Activated CD4-positive, alpha-beta memory T cell treated with anti-CD3 and anti-CD28 coated beads, Interleukin-2, amount 10 ng/mL, durations not matched to agents 7 days and 5 days (primary cell): ENCODE measurements at regions not wholly inside any gene's neighbourhood (a gene's known extent, or its start where the extent isn't known, plus 50 kb on each side); places are given as distances from the start of the nearest gene placed in this dataset.

Source experiments
- CTCF ChIA-PET: fragments of 350-600 bp; sonication (Branson Sonifier 250); formaldehyde crosslinking; loops from one replicate; lab custom pipeline; 2021; ENCODE audit warnings: antibody characterized with exemption, inconsistent platforms; lab: Charles Lee
- POLR2A ChIA-PET: fragments of 350-600 bp; sonication (Branson Sonifier 250); formaldehyde crosslinking; loops from one replicate; lab custom pipeline; 2021; ENCODE audit warnings: antibody characterized with exemption; lab: Charles Lee
- DNase-seq: peaks from one replicate; pipeline ENCODE4 v3.0.0-alpha.2; 2020
- H3K27ac Mint-ChIP-seq: one replicate; pipeline ENCODE4 v1.8.0; 2021; ENCODE audit warnings: mild to moderate bottlenecking, mixed read lengths
- H3K27me3 Mint-ChIP-seq: one replicate; pipeline ENCODE4 v1.8.0; 2021; ENCODE audit warnings: mixed read lengths
- H3K36me3 Mint-ChIP-seq: one replicate; pipeline ENCODE4 v1.8.0; 2021; ENCODE audit warnings: low read depth, mixed read lengths
- H3K4me1 Mint-ChIP-seq: one replicate; pipeline ENCODE4 v1.8.0; 2021; ENCODE audit warnings: mixed read lengths
- H3K4me3 Mint-ChIP-seq: one replicate; pipeline ENCODE4 v1.8.0; 2021; ENCODE audit warnings: mild to moderate bottlenecking, mixed read lengths
- H3K9me3 Mint-ChIP-seq: one replicate; pipeline ENCODE4 v1.8.0; 2021; ENCODE audit warnings: mixed read lengths

- no peaks in the 10 kb centered on the region for H3K4me1 Mint-ChIP-seq
- H3K36me3 Mint-ChIP-seq: no peaks in the 10 kb centered on the region
- no peak overlapping the region for H3K27ac Mint-ChIP-seq
- no peaks in the 10 kb centered on the region for H3K27me3 Mint-ChIP-seq
- DNase-seq: no peak
- ChIA-PET POLR2A (no interaction called here), CTCF (no interaction called here)
- H3K9me3 Mint-ChIP-seq: peaks cover 6% of the 10 kb centered on the region
- no peak overlapping the region for H3K4me3 Mint-ChIP-seq
These were observed 387.3 kb downstream of the PCDH17 start for GRCh38 chr13:58018865-58019264.

GRCh38 chr13:58024103-58024502 is 392.6 kb downstream of the PCDH17 start:
- no peak for DNase-seq
- Mint-ChIP-seq H3K36me3 (no peaks in the 10 kb centered on the region), H3K27ac (no peak overlapping the region), H3K4me3 (no peak overlapping the region), H3K9me3 (peaks cover 2% of the 10 kb centered on the region), H3K27me3 (no peaks in the 10 kb centered on the region), H3K4me1 (no peaks in the 10 kb centered on the region)
- ChIA-PET CTCF (no interaction called here), POLR2A (no interaction called here)

- CTCF ChIA-PET: no interaction called here
- POLR2A ChIA-PET: no interaction called here
- Mint-ChIP-seq H3K36me3 (no peaks in the 10 kb centered on the region), H3K9me3 (peaks cover 2% of the 10 kb centered on the region), H3K4me1 (no peaks in the 10 kb centered on the region), H3K27ac (no peak overlapping the region), H3K4me3 (no peak overlapping the region), H3K27me3 (no peaks in the 10 kb centered on the region)
- DNase-seq: no peak
These were observed 394.3 kb downstream of the PCDH17 start for GRCh38 chr13:58025821-58026220.

- Mint-ChIP-seq H3K9me3 (no peaks in the 10 kb centered on the region), H3K4me3 (no peak overlapping the region), H3K36me3 (no peaks in the 10 kb centered on the region), H3K27ac (no peak overlapping the region), H3K27me3 (no peaks in the 10 kb centered on the region), H3K4me1 (no peaks in the 10 kb centered on the region)
- DNase-seq: no peak
- ChIA-PET CTCF (no interaction called here), POLR2A (no interaction called here)
These were observed 401.3 kb downstream of the PCDH17 start for GRCh38 chr13:58032676-58033460.

- no peak overlapping the region for H3K27ac Mint-ChIP-seq
- no peaks in the 10 kb centered on the region for H3K4me1 Mint-ChIP-seq
- H3K4me3 Mint-ChIP-seq: no peak overlapping the region
- ChIA-PET POLR2A (no interaction called here), CTCF (no interaction called here)
- no peak for DNase-seq
- peaks cover 5% of the 10 kb centered on the region for H3K9me3 Mint-ChIP-seq
- no peaks in the 10 kb centered on the region for H3K27me3 Mint-ChIP-seq
- no peaks in the 10 kb centered on the region for H3K36me3 Mint-ChIP-seq
These were observed 412.4 kb downstream of the PCDH17 start for GRCh38 chr13:58043971-58044370.

GRCh38 chr13:58048670-58049069 is 417.1 kb downstream of the PCDH17 start:
- H3K36me3 Mint-ChIP-seq: no peaks in the 10 kb centered on the region
- POLR2A ChIA-PET: no interaction called here
- H3K4me3 Mint-ChIP-seq: no peak overlapping the region
- no peak overlapping the region for H3K27ac Mint-ChIP-seq
- H3K27me3 Mint-ChIP-seq: no peaks in the 10 kb centered on the region
- H3K9me3 Mint-ChIP-seq: peaks cover 9% of the 10 kb centered on the region
- CTCF ChIA-PET: no interaction called here
- DNase-seq: no peak
- H3K4me1 Mint-ChIP-seq: no peaks in the 10 kb centered on the region

GRCh38 chr13:58051396-58051795 is 419.9 kb downstream of the PCDH17 start:
- POLR2A ChIA-PET: no interaction called here
- no peak for DNase-seq
- no peak overlapping the region for H3K27ac Mint-ChIP-seq
- peaks cover 4% of the 10 kb centered on the region for H3K9me3 Mint-ChIP-seq
- H3K27me3 Mint-ChIP-seq: no peaks in the 10 kb centered on the region
- no peaks in the 10 kb centered on the region for H3K36me3 Mint-ChIP-seq
- CTCF ChIA-PET: no interaction called here
- no peaks in the 10 kb centered on the region for H3K4me1 Mint-ChIP-seq
- H3K4me3 Mint-ChIP-seq: no peak overlapping the region

GRCh38 chr13:58051807-58052375 is 420.3 kb downstream of the PCDH17 start:
- Mint-ChIP-seq H3K9me3 (peaks cover 3% of the 10 kb centered on the region), H3K4me3 (no peak overlapping the region), H3K27me3 (no peaks in the 10 kb centered on the region), H3K36me3 (no peaks in the 10 kb centered on the region), H3K27ac (no peak overlapping the region), H3K4me1 (no peaks in the 10 kb centered on the region)
- no peak for DNase-seq
- CTCF ChIA-PET: no interaction called here
- POLR2A ChIA-PET: no interaction called here

- H3K4me3 Mint-ChIP-seq: no peak overlapping the region
- CTCF ChIA-PET: no interaction called here
- no peak for DNase-seq
- H3K4me1 Mint-ChIP-seq: no peaks in the 10 kb centered on the region
- no peaks in the 10 kb centered on the region for H3K27me3 Mint-ChIP-seq
- no peaks in the 10 kb centered on the region for H3K36me3 Mint-ChIP-seq
- POLR2A ChIA-PET: no interaction called here
- H3K9me3 Mint-ChIP-seq: peaks cover under 1% of the 10 kb centered on the region
- H3K27ac Mint-ChIP-seq: no peak overlapping the region
These were observed 424.9 kb downstream of the PCDH17 start for GRCh38 chr13:58056426-58056825.

GRCh38 chr13:58059624-58060023 is 428.1 kb downstream of the PCDH17 start:
- Mint-ChIP-seq H3K9me3 (no peaks in the 10 kb centered on the region), H3K27me3 (no peaks in the 10 kb centered on the region), H3K4me1 (no peaks in the 10 kb centered on the region), H3K36me3 (no peaks in the 10 kb centered on the region), H3K4me3 (no peak overlapping the region), H3K27ac (no peak overlapping the region)
- CTCF ChIA-PET: no interaction called here
- POLR2A ChIA-PET: no interaction called here
- DNase-seq: no peak

GRCh38 chr13:58080806-58081205 is 449.3 kb downstream of the PCDH17 start:
- Mint-ChIP-seq H3K4me1 (peaks cover 2% of the 10 kb centered on the region), H3K27ac (no peak overlapping the region), H3K9me3 (no peaks in the 10 kb centered on the region), H3K36me3 (no peaks in the 10 kb centered on the region), H3K27me3 (no peaks in the 10 kb centered on the region), H3K4me3 (no peak overlapping the region)
- ChIA-PET CTCF (no interaction called here), POLR2A (no interaction called here)
- DNase-seq: no peak

- Mint-ChIP-seq H3K36me3 (no peaks in the 10 kb centered on the region), H3K27me3 (no peaks in the 10 kb centered on the region), H3K9me3 (no peaks in the 10 kb centered on the region), H3K27ac (no peak overlapping the region), H3K4me1 (peaks cover 4% of the 10 kb centered on the region), H3K4me3 (no peak overlapping the region)
- ChIA-PET POLR2A (no interaction called here), CTCF (no interaction called here)
- no peak for DNase-seq
These were observed 449.8 kb downstream of the PCDH17 start for GRCh38 chr13:58081301-58081820.

- H3K36me3 Mint-ChIP-seq: no peaks in the 10 kb centered on the region
- ChIA-PET CTCF (no interaction called here), POLR2A (no interaction called here)
- H3K4me1 Mint-ChIP-seq: peaks cover 4% of the 10 kb centered on the region
- no peak for DNase-seq
- no peaks in the 10 kb centered on the region for H3K27me3 Mint-ChIP-seq
- no peak overlapping the region for H3K4me3 Mint-ChIP-seq
- no peaks in the 10 kb centered on the region for H3K9me3 Mint-ChIP-seq
- no peak overlapping the region for H3K27ac Mint-ChIP-seq
These were observed 451.5 kb downstream of the PCDH17 start for GRCh38 chr13:58083064-58083463.

GRCh38 chr13:58085274-58085673 is 453.7 kb downstream of the PCDH17 start:
- ChIA-PET POLR2A (no interaction called here), CTCF (no interaction called here)
- Mint-ChIP-seq H3K4me1 (peaks cover 4% of the 10 kb centered on the region), H3K27ac (no peak overlapping the region), H3K27me3 (no peaks in the 10 kb centered on the region), H3K4me3 (no peak overlapping the region), H3K9me3 (no peaks in the 10 kb centered on the region), H3K36me3 (no peaks in the 10 kb centered on the region)
- no peak for DNase-seq
